Fibroblast of villous mesenchyme (primary cell): ENCODE measurements at regions not wholly inside any gene's neighbourhood (a gene's known extent, or its start where the extent isn't known, plus 50 kb on each side); places are given as distances from the start of the nearest gene placed in this dataset.

Experiments used
- DNase-seq: peaks from one replicate; pipeline ENCODE4 v3.0.0-alpha.2; 2010; ENCODE audit warnings: low read depth
- H3K4me3 ChIP-seq: 2 replicates; pipeline ENCODE4 v1.5.1; 2011; ENCODE audit warnings: low read depth, mild to moderate bottlenecking, low read length
- CTCF ChIP-seq: IDR thresholded peaks from 2 replicates; pipeline ENCODE4 v1.5.1; 2012; ENCODE audit warnings: low read depth, mild to moderate bottlenecking, low read length; ENCODE audit not compliant: insufficient read depth

GRCh38 chr16:87053016-87053982 lies 263.9 kb downstream of the C16orf95 start:
- no peak overlapping the region for H3K4me3 ChIP-seq
- DNase-seq, result no peak
- no peak for TF ChIP-seq CTCF

- DNase-seq, result no peak
- TF ChIP-seq CTCF, result no peak
- no peak overlapping the region for H3K4me3 ChIP-seq
Measured at GRCh38 chr16:87054154-87054553, 263.0 kb downstream of the C16orf95 start.

- no peak for TF ChIP-seq CTCF
- DNase-seq, result no peak
- no peak overlapping the region for H3K4me3 ChIP-seq
Measured at GRCh38 chr16:87054856-87055255, 262.3 kb downstream of the C16orf95 start.

- DNase-seq, result no peak
- H3K4me3 ChIP-seq, result no peak overlapping the region
- TF ChIP-seq CTCF, result peak; percentile 30
Measured at GRCh38 chr16:87056083-87056482, 261.1 kb downstream of the C16orf95 start.

- no peak for TF ChIP-seq CTCF
Measured at GRCh38 chr16:87056551-87056950, 260.6 kb downstream of the C16orf95 start.

GRCh38 chr16:87057211-87057881 lies 259.8 kb downstream of the C16orf95 start:
- peak; percentile 21 for TF ChIP-seq CTCF
- DNase-seq, result no peak
- no peak overlapping the region for H3K4me3 ChIP-seq

More at GRCh38 chr16:87056551-87056950, 260.6 kb downstream of the C16orf95 start:
- no peak for DNase-seq
- no peak overlapping the region for H3K4me3 ChIP-seq
